PFSK-1 (cell line): ENCODE measurements at regions not wholly inside any gene's neighbourhood (a gene's known extent, or its start where the extent isn't known, plus 50 kb on each side); places are given as distances from the start of the nearest gene placed in this dataset.

ENCODE experiments used
- FOXP2 ChIP-seq: optimal IDR thresholded peaks from 2 replicates; pipeline ENCODE3; 2011; ENCODE audit warnings: borderline replicate concordance, control low read depth, inconsistent platforms; ENCODE audit not compliant: insufficient read depth; ENCODE audit errors: extremely low read length, extremely low read depth
- POLR2AphosphoS5 ChIP-seq: IDR thresholded peaks from 2 replicates; pipeline ENCODE4 v1.6.1; 2012; ENCODE audit warnings: low read depth, mild to moderate bottlenecking, control low read depth, low read length, moderate library complexity
- SIN3A ChIP-seq: IDR thresholded peaks from 2 replicates; pipeline ENCODE4 v1.6.1; 2012; ENCODE audit warnings: mild to moderate bottlenecking, low read length, moderate library complexity, borderline replicate concordance; ENCODE audit not compliant: insufficient read depth
- TAF1 ChIP-seq: IDR thresholded peaks from 2 replicates; pipeline ENCODE4 v1.6.1; 2012; ENCODE audit warnings: low read length, control low read depth, borderline replicate concordance; ENCODE audit not compliant: insufficient read depth
- TF ChIP-seq, protein P1 (sequence below), 2 experiments: IDR thresholded peaks; 2 replicates each; pipeline versions ENCODE4 v1.6.1 to v1.8.0; 2011 to 2012; ENCODE audit warnings: low read depth in 2 of 2, low read length in 2 of 2, control low read depth in 1 of 2, inconsistent platforms in 1 of 2, mild to moderate bottlenecking in 1 of 2, moderate library complexity in 1 of 2; ENCODE audit not compliant: insufficient read depth in 1 of 2

DNA sequence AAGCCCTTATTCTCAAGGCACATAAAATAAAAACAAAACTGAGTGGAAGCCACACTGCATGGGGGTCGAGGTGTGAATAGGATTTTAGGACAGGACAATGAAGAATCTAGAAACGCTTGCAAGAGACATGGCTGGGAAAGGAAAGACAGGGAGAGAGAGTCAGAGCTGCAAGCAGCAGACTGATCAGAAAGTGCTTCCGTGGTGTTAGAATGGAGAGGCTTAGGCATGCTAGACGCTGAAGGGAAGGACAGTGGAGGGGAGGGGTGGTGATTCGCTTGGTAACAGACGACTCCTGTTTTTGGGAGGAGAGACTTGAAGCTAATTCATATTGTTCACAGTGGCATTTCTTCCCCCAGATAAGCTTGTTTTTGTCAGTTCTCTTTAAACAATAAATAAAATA lies 173.5 kb downstream of the AIPL1 start:
- TF ChIP-seq TAF1 = no peak

DNA sequence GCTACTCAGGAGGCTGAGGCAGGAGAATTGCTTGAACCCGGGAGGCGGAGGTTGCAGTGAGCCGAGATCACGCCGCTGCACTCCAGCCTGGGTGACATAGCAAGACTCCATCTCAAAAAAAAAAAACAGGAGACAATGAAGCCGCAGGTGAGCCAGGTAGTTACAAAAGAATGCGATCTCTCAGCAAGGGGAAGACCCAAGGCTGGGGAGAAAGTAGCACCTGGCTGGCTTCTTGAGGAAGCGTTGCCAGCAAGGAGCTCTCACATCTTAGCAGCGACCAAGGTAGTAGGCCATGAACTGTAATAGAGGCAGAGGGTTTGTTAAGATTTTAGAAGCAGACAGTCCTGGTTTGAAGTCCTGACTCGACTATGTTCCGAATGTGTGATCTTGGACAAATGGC lies 175.0 kb downstream of the AIPL1 start:
- TF ChIP-seq POLR2AphosphoS5 = no peak
- TF ChIP-seq TAF1 = no peak
- no peak for TF ChIP-seq SIN3A
- TF ChIP-seq, protein P1, sequence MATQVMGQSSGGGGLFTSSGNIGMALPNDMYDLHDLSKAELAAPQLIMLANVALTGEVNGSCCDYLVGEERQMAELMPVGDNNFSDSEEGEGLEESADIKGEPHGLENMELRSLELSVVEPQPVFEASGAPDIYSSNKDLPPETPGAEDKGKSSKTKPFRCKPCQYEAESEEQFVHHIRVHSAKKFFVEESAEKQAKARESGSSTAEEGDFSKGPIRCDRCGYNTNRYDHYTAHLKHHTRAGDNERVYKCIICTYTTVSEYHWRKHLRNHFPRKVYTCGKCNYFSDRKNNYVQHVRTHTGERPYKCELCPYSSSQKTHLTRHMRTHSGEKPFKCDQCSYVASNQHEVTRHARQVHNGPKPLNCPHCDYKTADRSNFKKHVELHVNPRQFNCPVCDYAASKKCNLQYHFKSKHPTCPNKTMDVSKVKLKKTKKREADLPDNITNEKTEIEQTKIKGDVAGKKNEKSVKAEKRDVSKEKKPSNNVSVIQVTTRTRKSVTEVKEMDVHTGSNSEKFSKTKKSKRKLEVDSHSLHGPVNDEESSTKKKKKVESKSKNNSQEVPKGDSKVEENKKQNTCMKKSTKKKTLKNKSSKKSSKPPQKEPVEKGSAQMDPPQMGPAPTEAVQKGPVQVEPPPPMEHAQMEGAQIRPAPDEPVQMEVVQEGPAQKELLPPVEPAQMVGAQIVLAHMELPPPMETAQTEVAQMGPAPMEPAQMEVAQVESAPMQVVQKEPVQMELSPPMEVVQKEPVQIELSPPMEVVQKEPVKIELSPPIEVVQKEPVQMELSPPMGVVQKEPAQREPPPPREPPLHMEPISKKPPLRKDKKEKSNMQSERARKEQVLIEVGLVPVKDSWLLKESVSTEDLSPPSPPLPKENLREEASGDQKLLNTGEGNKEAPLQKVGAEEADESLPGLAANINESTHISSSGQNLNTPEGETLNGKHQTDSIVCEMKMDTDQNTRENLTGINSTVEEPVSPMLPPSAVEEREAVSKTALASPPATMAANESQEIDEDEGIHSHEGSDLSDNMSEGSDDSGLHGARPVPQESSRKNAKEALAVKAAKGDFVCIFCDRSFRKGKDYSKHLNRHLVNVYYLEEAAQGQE (IDR thresholded peaks at IDR 0.05; ENCODE audit: insufficient read depth in 1 of 2, low read depth in 2 of 2, low read length in 2 of 2) = no peak
- TF ChIP-seq FOXP2 = no peak

DNA sequence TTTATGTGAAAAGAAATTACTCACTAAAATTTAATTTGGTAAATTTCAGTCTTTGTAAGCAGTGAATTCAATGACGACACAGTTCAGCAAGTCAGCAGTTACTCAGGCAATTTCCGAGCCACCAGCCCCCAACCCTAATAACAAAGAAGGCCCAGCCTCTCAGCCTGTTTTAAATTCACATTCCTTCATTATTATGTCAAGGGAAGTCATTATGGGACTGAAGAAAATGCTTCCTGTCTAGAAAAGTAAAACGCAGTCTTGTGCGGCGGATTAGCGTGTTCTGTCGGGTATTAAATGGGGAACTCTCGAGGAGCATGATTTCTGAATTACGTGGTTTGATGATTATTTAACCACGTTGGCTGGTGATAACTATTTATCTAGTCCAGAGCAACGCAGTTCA lies 177.6 kb downstream of the AIPL1 start:
- TF ChIP-seq, protein P1 (IDR thresholded peaks at IDR 0.05; ENCODE audit: insufficient read depth in 1 of 2, low read depth in 2 of 2, low read length in 2 of 2) = peak in 1 of 2 experiments; percentile 58; a peak in 1 of 4 replicates
- TF ChIP-seq TAF1 = peak; percentile 37; the same call in 1 of the 2 replicates
- TF ChIP-seq SIN3A = peak; percentile 65; the same call in 1 of the 2 replicates
- no peak for TF ChIP-seq FOXP2

DNA sequence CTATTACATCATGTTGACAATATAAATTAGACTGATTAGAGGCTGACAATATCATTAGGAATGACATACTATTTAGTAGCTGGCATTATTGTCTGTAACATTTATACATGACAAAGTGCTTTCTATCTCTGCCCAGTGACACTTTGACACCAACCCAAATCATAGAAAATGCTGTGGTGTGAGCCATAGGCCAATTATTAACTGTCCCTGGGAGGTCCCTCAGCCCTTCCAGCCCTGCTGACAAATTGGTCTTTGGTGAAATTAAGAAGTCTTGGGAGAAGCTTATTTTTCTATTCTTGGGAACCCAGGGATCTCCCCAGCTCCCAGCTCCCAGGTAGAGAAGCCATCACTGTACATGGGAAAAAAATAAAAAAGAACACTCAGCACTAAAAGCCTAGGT lies 179.6 kb downstream of the AIPL1 start:
- TF ChIP-seq FOXP2 = no peak
- TF ChIP-seq, protein P1 (IDR thresholded peaks at IDR 0.05; ENCODE audit: insufficient read depth in 1 of 2, low read depth in 2 of 2, low read length in 2 of 2) = no peak

DNA sequence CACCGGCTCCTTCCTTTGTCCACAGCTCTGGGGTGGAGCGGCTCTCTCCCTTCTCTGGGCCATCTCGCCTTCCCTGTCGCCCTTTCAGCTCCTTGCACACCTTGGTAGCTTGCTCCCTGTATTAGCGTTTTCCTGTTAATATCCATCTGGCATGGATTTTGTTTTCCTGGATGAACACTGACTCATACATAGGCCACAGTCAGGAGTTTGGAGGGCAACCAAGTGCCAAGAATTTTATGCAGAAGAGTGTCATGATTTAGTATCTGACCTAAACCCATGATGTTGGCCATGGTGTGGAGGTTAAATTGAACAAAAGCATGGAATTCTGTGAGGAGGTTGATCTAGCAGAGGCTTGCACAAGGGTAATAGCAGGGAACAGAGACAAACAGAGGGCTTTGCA lies 180.9 kb downstream of the AIPL1 start:
- no peak for TF ChIP-seq FOXP2
- TF ChIP-seq TAF1 = no peak
- TF ChIP-seq, protein P1 (IDR thresholded peaks at IDR 0.05; ENCODE audit: insufficient read depth in 1 of 2, low read depth in 2 of 2, low read length in 2 of 2) = no peak; a peak in 1 of 4 replicates
- TF ChIP-seq POLR2AphosphoS5 = no peak
- no peak for TF ChIP-seq SIN3A

DNA sequence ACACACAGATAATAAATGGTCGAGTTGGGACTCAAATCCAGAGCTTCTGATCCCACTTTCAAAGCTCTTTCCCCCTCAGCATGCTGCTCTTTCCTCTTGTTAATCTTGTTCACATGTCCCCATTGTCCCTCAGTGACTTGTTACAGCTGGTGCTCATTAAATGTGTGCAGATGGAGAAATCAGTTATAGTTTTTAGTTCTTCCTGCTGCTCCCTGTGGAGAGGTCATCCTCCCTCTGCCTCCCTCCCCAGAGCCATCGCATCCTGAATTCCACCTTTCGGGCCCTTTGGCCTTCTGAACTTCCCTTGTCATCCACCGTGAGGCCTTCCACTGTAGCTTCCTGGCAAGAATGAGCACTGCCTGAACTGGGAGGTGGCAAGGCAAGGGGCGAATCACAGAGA lies 179.6 kb downstream of the WSCD1 start:
- TF ChIP-seq POLR2AphosphoS5 (peak; percentile 45; the same call in 1 of the 2 replicates), TAF1 (no peak)
- TF ChIP-seq, protein P1 (IDR thresholded peaks at IDR 0.05; ENCODE audit: insufficient read depth in 1 of 2, low read depth in 2 of 2, low read length in 2 of 2) = peak; percentile 36 to 68; a peak in 2 of 4 replicates
